SK-N-SH treated with all-trans-retinoic acid at 6 μM for 48 hours (cell line): ENCODE measurements at regions not wholly inside any gene's neighbourhood (a gene's known extent, or its start where the extent isn't known, plus 50 kb on each side); places are given as distances from the start of the nearest gene placed in this dataset.

ENCODE experiments used
- ATAC-seq: fragments of 200-7000 bp; cut with Tn5 transposase; 3 replicates; pipeline ENCODE4 v1.9.1; 2020; ENCODE audit warnings: mild to moderate bottlenecking, moderate library complexity
- CREB5 ChIP-seq: fragments of 250-450 bp; sonication (Bioruptor Pico); IDR thresholded peaks from 2 replicates; pipeline ENCODE4 v1.5.1; 2020; ENCODE audit warnings: low read depth, mild to moderate bottlenecking, moderate library complexity
- CSDC2 ChIP-seq: fragments of 250-450 bp; sonication (Bioruptor Pico); IDR thresholded peaks from 2 replicates; pipeline ENCODE4 v1.5.0; 2020; ENCODE audit warnings: mild to moderate bottlenecking, moderate library complexity
- CSRNP3 ChIP-seq: fragments of 250-450 bp; sonication (Bioruptor Pico); IDR thresholded peaks from 2 replicates; pipeline ENCODE4 v1.5.1; 2021; ENCODE audit warnings: mild to moderate bottlenecking, moderate library complexity
- ESRRG ChIP-seq: fragments of 250-450 bp; sonication (Bioruptor Pico); IDR thresholded peaks from 2 replicates; pipeline ENCODE4 v1.6.1; 2021; ENCODE audit warnings: mild to moderate bottlenecking
- GLIS3 ChIP-seq: fragments of 250-450 bp; sonication (Bioruptor Pico); IDR thresholded peaks from 2 replicates; pipeline ENCODE4 v1.5.0; 2020; ENCODE audit warnings: mild to moderate bottlenecking, moderate library complexity
- ISL1 ChIP-seq: fragments of 250-450 bp; sonication (Bioruptor Pico); IDR thresholded peaks from 2 replicates; pipeline ENCODE4 v2.1.2; 2022; ENCODE audit warnings: mild to moderate bottlenecking, moderate library complexity
- OSR1 ChIP-seq: fragments of 250-450 bp; sonication (Bioruptor Pico); IDR thresholded peaks from 2 replicates; pipeline ENCODE4 v1.8.0; 2022; ENCODE audit warnings: moderate library complexity, mild to moderate bottlenecking, inconsistent platforms
- PATZ1 ChIP-seq: fragments of 250-450 bp; sonication (Bioruptor Pico); IDR thresholded peaks from 2 replicates; pipeline ENCODE4 v1.8.0; 2020; ENCODE audit warnings: mild to moderate bottlenecking, moderate library complexity, borderline replicate concordance
- PPARA ChIP-seq: fragments of 250-450 bp; sonication (Bioruptor Pico); IDR thresholded peaks from 2 replicates; pipeline ENCODE4 v1.5.0; 2020; ENCODE audit warnings: mild to moderate bottlenecking, borderline replicate concordance
- RARB ChIP-seq: fragments of 250-450 bp; sonication (Bioruptor Pico); IDR thresholded peaks from 2 replicates; pipeline ENCODE4 v1.8.0; 2021; ENCODE audit warnings: mild to moderate bottlenecking, moderate library complexity
- SNAI2 ChIP-seq: fragments of 250-450 bp; sonication (Bioruptor Pico); IDR thresholded peaks from 2 replicates; pipeline ENCODE4 v1.5.0; 2020; ENCODE audit warnings: mild to moderate bottlenecking, moderate library complexity
- TOX ChIP-seq: fragments of 250-450 bp; sonication (Bioruptor Pico); IDR thresholded peaks from 2 replicates; pipeline ENCODE4 v1.8.0; 2021; ENCODE audit warnings: mild to moderate bottlenecking, moderate library complexity, borderline replicate concordance
- ZC3H10 ChIP-seq: fragments of 250-450 bp; sonication (Bioruptor Pico); IDR thresholded peaks from 2 replicates; pipeline ENCODE4 v1.5.1; 2021; ENCODE audit warnings: mild to moderate bottlenecking, moderate library complexity
- ZFP3 ChIP-seq: fragments of 250-450 bp; sonication (Bioruptor Pico); IDR thresholded peaks from 2 replicates; pipeline ENCODE4 v1.5.0; 2020; ENCODE audit warnings: mild to moderate bottlenecking, moderate library complexity
- ZFP30 ChIP-seq: fragments of 450-650 bp; formaldehyde crosslinking; IDR thresholded peaks from 2 replicates; pipeline ENCODE4 v1.5.0; 2022; ENCODE audit warnings: mild to moderate bottlenecking, moderate library complexity
- ZNF70 ChIP-seq: fragments of 450-650 bp; formaldehyde crosslinking; IDR thresholded peaks from 2 replicates; pipeline ENCODE4 v1.5.0; 2020; ENCODE audit warnings: mild to moderate bottlenecking, moderate library complexity
- TF ChIP-seq, protein P1 (sequence below): fragments of 250-450 bp; sonication (Bioruptor Pico); IDR thresholded peaks from 2 replicates; pipeline ENCODE4 v1.5.0; 2020; ENCODE audit warnings: mild to moderate bottlenecking, moderate library complexity

- TF ChIP-seq CSDC2 (CRISPR knock-in tag) (no peak), ZC3H10 (CRISPR knock-in tag) (no peak), ZFP30 (CRISPR knock-in tag) (no peak), TOX (CRISPR knock-in tag) (no peak), PATZ1 (no peak), ZNF70 (no peak), RARB (CRISPR knock-in tag) (no peak), SNAI2 (CRISPR knock-in tag) (no peak), ISL1 (CRISPR knock-in tag) (no peak), OSR1 (no peak), CREB5 (CRISPR knock-in tag) (no peak), PPARA (CRISPR knock-in tag) (no peak), CSRNP3 (no peak)
- TF ChIP-seq, protein P1, sequence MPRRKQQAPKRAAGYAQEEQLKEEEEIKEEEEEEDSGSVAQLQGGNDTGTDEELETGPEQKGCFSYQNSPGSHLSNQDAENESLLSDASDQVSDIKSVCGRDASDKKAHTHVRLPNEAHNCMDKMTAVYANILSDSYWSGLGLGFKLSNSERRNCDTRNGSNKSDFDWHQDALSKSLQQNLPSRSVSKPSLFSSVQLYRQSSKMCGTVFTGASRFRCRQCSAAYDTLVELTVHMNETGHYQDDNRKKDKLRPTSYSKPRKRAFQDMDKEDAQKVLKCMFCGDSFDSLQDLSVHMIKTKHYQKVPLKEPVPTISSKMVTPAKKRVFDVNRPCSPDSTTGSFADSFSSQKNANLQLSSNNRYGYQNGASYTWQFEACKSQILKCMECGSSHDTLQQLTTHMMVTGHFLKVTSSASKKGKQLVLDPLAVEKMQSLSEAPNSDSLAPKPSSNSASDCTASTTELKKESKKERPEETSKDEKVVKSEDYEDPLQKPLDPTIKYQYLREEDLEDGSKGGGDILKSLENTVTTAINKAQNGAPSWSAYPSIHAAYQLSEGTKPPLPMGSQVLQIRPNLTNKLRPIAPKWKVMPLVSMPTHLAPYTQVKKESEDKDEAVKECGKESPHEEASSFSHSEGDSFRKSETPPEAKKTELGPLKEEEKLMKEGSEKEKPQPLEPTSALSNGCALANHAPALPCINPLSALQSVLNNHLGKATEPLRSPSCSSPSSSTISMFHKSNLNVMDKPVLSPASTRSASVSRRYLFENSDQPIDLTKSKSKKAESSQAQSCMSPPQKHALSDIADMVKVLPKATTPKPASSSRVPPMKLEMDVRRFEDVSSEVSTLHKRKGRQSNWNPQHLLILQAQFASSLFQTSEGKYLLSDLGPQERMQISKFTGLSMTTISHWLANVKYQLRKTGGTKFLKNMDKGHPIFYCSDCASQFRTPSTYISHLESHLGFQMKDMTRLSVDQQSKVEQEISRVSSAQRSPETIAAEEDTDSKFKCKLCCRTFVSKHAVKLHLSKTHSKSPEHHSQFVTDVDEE (CRISPR knock-in tag), result no peak
- no peak for ATAC-seq
Observed at GRCh38 chr5:60036192-60036938, 142.8 kb upstream of the PDE4D start.

DNA sequence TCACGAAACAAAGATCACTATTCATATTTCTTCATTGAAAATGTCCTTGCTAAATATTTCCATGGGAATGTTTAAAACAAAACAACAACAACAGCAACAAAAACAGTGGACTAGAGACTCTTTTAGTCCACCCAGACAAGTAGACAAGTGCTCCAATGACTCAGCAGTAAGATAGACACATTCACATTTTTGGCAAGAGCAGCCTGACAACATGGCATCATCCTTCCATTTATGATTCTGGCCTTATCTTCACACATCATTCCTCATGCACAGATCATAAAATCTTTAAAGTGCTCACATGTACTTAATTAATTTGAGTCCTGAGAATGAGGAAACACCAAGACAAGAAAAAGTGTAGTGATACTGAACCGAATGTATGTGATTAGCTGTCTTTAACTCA lies 132.6 kb upstream of the PDE4D start:
- TF ChIP-seq GLIS3 (CRISPR knock-in tag) (no peak), ISL1 (CRISPR knock-in tag) (peak; percentile 71)
- TF ChIP-seq, all 23 proteins: peak for 1
- peak; percentile 82 for ATAC-seq

DNA sequence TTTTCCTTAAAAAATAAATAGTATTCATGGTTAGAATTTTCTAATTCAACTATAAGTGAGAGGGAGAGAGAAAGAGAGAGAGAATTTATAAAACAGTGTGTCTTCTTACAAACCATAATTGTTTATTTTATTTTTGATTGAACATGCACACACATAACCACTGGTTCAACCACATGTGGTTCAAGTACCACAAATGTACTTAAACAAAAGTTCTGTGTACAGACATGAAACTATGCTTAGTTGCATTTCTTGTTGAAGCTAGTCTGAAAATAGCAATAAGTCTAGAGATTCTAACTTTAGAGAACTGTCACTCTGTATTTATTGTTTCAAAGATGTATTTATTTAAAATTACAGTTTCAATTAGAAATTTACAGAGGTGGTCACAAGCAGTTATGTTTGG lies 130.6 kb upstream of the PDE4D start:
- ATAC-seq, result no peak
- TF ChIP-seq ESRRG (CRISPR knock-in tag) (no peak), PPARA (CRISPR knock-in tag) (no peak), ZC3H10 (CRISPR knock-in tag) (no peak), ISL1 (CRISPR knock-in tag) (no peak), ZFP3 (no peak), OSR1 (no peak)
- TF ChIP-seq, all 23 proteins: peak for 0

GRCh38 chr5:60023255-60023654 lies 129.7 kb upstream of the PDE4D start:
- TF ChIP-seq ISL1 (CRISPR knock-in tag) (peak; percentile 62; the same call in 1 of the 2 replicates), GLIS3 (CRISPR knock-in tag) (no peak), PATZ1 (no peak), ESRRG (CRISPR knock-in tag) (no peak)
- peak; percentile 62 for ATAC-seq
